ENCODE measurements at regions not wholly inside any gene's neighbourhood (a gene's known extent, or its start where the extent isn't known, plus 50 kb on each side); places are given as distances from the start of the nearest gene placed in this dataset.

- TF ChIP-seq, protein P1, sequence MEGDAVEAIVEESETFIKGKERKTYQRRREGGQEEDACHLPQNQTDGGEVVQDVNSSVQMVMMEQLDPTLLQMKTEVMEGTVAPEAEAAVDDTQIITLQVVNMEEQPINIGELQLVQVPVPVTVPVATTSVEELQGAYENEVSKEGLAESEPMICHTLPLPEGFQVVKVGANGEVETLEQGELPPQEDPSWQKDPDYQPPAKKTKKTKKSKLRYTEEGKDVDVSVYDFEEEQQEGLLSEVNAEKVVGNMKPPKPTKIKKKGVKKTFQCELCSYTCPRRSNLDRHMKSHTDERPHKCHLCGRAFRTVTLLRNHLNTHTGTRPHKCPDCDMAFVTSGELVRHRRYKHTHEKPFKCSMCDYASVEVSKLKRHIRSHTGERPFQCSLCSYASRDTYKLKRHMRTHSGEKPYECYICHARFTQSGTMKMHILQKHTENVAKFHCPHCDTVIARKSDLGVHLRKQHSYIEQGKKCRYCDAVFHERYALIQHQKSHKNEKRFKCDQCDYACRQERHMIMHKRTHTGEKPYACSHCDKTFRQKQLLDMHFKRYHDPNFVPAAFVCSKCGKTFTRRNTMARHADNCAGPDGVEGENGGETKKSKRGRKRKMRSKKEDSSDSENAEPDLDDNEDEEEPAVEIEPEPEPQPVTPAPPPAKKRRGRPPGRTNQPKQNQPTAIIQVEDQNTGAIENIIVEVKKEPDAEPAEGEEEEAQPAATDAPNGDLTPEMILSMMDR (IDR thresholded peaks at IDR 0.05) = no peak
- TF ChIP-seq EZH2 (IDR thresholded peaks at IDR 0.05) (no peak), EZH2phosphoT487 (IDR thresholded peaks at IDR 0.05) (no peak)
Measured at GRCh38 chr15:36403351-36403750, 176.1 kb upstream of the CDIN1 start.

All from neural progenitor cell (in vitro differentiated cells).